HG03280 (cell line): ENCODE measurements at regions not wholly inside any gene's neighbourhood (a gene's known extent, or its start where the extent isn't known, plus 50 kb on each side); places are given as distances from the start of the nearest gene placed in this dataset.

Source experiments
- ATAC-seq: cut with Tn5 transposase; IDR thresholded peaks from one replicate; pipeline ENCODE4 v1.9.1; 2021; ENCODE audit warnings: mild to moderate bottlenecking, moderate library complexity; ENCODE audit not compliant: unreplicated experiment

DNA sequence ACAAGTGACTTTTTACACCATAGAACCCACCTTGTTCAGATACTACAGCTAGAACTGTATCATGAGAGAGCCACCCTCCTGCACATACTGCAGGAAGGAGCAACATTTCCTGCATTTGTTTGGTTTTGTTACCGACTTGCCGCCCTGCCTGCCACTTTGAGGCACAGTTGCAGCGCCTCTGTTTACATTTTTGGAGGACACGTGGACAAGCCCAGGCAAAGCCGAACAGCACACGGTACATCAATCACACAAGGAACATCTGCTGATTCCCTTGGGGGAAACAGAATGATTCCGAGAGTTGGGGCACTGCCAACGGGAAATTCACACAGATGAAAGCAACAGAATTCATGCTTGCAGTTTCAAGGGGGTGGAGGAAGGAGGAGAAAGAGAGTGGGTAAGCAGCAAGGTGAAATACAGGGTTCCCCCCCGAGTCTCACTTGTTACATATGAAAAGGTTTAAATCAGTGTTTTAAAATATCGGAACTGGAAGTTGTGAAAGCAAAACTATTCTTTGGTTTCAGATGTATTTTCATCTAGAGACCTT is 110.7 kb downstream of the BTG1 start:
- ATAC-seq, result peak; percentile 75

DNA sequence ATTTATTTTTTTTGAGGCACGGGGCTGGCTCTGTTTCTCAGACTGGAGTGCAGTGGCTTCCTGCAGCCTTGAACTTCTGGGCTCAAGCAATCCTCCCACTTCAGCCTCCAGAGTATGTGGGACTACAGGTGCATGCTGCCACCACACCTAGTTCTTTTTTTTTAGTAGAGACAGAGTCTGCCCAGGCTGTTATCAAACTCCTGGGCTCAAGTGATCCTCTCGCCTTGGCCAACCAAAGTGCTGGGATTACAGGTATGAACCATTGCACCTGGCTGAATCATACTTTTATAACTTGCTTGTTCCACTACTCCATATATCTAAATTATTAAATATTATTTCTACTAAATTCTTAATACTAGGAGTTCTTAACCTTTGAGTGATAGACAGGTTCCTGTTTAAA is 111.6 kb downstream of the BTG1 start:
- ATAC-seq, result no peak

DNA sequence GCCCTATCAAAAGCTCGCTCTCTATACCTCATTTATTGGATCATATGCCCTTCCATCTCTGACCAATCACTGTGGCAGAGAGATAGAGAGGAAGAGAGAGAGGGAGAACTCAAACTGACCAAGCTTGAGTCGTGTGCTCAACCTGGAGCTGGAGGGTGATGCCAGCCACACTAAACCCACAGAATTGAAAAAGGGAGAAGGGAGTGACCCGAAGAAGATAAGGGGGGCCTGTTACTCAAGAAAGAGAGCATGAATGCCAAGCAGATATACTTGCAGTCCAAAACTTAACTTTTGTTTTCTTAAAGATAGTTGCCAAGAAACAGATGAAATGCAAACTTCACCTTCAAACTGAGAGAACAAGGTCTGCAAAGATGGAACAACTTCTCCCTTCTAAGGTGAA is 112.7 kb downstream of the BTG1 start:
- ATAC-seq, result no peak

DNA sequence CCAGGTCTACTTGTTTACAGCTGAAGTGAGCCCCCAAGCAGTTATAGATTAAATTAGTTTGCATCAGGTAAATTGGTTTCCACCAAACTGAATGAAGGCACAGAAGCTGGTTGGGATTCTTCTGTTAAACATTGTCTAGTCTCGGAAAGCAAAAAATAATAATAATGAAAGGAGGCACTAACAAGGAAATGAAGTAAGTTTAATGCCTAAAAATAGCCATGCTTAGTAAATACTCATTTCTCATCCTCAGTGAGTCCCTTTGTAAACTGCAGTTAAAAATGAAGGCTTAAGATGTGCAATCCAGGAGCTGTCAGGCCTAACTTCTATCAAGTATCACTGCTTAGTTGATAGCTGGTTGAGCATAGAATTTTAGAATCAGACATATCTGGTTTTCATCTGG is 113.5 kb downstream of the BTG1 start:
- ATAC-seq, result no peak

DNA sequence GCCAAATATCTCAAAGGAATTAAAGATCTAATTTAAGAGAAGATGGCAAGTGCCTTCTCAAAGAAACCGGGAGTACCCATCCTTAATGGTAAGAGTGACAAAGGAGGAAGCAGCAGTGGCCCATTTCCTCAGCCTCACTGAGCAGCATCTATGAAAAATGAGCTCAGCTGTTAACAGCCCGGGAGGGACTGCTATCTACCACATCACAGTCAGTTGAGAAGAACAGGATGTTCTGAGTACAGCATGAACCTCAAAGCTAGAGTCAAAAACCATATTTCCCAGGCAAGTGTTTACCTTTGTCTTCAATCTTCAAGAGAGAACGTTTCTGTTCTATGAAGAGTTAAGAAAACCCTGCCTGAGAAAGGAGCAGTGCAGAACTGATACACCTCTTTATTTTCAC is 115.0 kb downstream of the BTG1 start:
- peak; percentile 55 for ATAC-seq

DNA sequence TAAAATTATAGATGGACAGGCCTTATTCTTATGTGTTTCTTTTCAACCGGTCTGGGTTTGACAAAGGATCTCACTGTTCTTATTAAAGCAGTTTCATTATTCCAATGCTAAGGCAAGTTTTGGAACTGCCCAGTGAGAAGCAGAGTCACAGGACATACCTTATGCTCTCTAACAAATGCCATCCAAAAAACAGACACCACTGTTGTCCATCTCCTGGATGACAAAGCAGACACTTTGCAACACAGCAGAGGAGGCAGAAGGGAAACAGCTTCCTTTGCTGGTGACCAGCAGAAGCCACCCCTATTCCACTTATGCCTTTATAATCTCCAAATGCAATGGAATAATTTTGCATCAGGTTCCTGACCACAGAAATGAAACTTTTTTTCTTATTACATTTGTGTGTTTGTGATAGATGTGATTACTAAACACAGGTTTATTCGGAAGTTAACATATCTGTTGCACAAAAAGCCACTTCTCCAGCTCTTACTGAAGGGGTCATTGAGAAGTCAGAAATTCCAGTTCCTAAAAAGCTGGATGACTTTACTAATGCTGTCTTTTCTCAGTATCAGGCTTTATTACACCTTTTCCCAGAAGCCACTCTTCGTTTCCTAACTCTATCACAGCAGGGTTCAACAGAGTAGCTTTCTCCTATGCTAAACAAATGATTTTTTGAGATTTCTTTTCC is 115.6 kb downstream of the BTG1 start:
- no peak for ATAC-seq

DNA sequence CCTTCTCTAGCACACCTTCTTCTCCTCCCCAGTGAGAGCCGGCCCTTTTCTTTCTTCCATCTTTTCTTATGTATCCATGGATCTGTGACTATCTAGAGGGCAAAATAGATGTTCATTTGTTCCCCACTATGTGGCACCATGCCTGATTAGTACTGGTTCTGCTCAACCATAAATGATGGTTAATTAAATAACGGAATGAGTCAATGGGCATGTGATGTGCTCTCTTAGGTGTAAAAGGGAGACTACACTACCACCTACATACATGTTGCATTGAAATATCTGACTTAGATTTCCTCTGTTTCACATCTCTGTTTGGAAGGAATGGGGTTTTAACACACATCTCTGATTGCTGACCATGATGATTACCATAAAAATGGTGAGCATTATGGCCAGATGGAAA is 116.5 kb downstream of the BTG1 start:
- no peak for ATAC-seq

DNA sequence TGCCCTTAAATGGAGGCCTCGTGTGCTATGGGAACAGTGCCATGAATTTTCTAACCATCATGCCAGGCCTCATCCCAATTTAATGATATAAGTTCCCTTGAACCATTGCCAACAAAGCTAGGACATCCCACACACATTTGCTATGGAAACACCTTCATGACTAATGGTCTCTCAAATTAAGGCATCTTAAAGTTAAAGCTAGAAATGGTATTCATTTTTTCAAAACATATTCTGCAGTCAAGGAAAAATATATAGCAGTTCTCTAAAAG is 117.3 kb downstream of the BTG1 start:
- no peak for ATAC-seq

DNA sequence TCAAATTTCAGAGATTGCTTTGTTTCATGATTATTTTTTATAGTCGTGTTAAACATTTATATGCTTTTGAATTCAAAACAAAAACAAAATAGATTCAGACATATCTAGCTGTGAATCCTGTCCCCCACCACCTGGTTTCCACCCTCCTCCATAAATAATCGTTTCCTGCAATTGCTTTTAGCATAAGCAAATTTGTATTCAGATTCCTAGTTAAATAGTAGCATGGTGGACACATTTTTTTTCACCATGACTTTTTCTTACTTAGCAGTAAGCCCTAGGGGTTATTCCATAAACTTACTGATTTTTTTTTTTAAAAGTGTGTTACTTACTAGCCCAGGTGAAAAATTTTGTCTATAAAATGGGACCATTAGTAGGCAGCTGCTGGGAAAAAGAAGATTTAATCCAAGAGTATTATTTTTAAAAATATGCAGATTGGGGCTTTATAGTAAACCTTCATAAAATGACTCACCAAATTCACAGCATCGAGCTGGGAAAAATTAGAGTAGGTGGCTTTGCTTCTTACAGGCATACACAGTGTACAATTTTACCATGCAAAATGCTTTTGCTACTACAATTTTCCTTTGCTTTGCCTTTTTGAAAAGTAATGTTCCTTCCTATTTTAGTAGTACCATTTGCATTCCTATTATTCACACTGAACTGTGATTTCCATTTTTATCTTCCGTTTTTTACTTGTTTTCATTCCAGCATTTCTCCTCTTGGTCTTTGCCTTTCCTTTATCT is 117.8 kb downstream of the BTG1 start:
- no peak for ATAC-seq

DNA sequence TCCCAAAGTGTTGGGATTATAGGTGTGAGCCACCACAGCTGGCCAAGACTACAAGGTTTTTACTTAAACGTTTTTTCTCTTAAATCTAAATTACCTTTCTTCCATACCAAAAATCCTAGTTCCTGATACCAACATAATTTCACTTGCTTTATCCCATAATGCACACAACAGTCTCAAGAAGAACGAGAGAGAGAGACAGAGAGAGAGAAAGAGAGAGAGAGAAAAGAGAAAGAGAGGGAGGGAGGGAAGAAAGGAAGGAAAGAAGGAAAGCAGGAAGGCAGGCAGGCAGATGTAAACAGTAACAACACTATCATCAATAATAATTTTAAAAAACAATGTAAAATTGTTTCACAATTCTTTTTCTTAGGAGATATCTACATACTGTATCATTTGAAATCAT is 118.4 kb downstream of the BTG1 start:
- no peak for ATAC-seq

DNA sequence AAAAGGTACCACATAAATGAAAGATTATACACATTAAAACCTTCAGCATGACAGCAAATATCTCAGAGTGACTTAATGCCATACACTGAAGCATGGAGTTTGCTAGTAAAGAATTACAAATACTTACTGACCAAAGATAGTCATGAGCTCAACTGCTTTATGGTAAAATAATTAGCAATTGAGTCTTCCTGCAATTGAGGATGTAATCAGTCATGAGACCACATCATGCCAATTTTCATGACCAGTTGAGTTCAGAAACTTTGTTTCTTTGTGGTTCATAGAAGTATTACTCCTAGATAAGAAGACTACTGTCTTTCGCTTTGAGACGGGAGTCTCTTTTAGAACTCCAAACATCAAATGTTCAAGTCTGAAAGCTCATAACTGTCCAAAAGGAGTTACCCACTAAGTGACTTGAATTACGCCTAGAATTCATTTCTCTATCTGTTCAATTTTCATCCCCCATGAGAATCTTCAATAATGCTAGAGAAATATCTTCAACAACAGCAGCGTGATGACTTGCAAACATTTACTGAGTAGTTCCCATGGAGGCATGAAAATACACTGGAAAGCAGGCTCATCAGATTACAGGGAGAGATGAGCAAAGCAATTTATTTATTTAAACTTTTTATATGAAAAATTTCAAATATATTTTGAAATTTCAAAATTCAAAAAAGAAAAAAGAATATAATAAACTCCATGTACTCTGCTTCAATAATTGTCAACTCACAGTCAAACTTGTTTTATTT is 120.0 kb downstream of the BTG1 start:
- no peak for ATAC-seq

DNA sequence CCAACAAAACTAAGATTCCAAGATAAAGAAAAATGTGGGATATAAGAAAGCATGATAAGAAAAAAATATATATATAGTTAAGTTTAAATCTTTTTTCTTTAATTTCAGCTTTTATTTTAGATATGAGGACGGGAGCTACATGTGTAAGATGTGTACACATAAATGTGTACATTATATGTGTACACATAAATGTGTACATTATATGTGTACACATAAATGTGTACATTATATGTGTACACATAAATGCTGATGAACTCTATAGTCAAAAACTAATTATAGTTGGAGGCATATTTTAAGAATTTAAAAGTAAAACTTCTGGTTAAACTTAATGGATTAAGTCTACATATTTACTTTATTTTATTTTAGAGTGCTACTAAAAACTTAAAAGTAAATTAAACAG is 123.6 kb downstream of the BTG1 start:
- no peak for ATAC-seq

DNA sequence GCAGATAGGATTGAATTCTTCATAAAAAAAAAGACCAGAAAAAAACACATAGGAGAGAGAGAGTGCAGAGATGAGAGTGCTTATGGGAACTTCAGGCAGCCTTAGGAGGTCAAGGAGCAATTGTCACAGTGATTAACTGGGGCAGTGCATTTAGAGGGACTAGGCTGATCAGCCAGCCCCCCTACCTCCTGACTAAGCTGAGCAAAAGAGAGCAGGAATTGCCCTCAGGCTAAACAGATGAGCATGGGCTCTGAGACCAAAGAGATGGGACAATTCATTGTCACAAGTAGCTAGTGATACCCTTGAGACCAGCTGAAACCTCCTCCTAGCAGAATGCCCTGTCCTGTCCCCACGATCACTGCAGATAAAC is 124.0 kb downstream of the BTG1 start:
- ATAC-seq, result no peak

DNA sequence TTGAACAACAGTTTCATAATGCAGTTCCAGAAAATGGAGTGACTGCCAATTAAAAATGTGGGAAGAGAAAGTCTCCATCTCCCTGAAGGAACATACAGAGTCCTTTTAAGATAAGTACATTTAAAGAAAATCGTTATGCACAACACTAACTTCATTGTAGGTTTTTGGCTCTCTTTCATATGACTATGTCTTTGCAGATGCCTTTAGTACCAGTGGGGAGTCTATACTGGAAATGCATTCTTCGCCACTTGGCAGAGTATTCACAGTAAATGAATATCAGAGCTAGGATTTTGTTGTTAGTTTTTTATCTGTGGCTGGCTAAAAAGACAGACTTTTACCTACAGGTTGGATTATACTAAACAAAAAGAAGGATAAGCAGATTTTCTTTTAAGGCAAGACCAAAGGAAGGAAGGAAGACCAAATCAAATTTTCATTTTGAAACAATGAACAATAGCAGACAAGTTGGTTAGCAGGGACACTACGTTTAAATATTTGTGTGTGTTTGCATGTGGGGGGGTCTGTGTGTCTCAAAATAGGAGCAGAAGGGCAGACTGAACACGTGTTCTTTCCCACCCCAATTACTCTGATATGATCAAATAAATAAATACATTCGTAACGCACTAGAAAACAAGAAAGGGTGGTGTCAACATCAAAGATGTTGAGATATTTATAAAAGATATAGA is 124.5 kb downstream of the BTG1 start:
- no peak for ATAC-seq

DNA sequence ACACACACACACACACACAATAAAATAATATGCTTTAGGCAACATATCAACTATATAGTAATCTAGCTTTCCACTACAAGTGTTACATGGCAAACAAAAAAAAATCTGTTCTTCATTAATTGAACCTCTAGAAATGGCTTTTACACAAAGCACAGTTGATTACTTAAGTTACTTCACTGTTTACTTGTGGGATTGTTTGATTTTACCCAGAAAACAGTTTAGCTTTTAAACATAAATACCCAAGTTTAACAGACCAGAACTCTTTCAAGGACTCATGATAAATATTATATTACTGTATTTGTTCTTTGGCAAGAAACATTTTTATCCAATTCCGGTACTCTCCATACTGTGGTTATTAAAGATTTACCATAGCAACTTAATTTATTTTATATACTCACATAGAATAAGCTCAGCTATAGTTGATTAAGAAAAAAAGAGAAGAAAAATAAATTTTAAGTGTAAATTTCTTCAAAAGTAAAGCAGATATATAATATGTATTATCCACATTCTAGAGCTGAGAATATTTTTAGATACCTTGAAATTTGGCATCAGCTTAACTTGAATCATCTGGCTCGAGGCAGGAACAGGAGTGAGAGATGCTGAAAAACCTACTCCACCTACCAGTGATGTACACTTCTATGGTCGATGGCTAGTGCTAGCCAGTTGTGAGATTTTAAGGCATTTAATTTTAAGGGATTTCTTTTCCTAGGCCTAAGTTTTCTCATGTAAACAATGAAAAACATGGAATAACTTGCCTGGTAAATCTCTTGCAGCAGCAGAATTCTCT is 126.0 kb downstream of the BTG1 start:
- no peak for ATAC-seq

DNA sequence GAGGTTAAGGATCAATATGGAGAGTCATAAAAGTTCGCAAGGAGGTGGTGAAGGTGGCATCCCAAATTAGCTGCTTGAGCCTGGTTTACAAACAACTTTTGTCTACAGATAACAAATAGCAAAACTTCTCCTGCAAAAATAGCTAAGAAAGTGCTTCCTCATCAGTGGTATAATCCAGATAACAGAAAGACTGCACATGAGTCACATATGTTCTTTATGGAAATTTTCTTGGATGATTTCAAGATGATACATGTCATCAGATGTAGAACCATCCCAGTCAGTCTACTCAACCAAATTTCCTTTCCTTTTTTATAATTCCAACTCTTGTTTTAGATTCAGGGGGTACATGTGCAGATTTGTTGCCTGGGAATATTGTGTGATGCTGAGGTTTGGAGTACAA is 133.0 kb downstream of the BTG1 start:
- ATAC-seq, result no peak

DNA sequence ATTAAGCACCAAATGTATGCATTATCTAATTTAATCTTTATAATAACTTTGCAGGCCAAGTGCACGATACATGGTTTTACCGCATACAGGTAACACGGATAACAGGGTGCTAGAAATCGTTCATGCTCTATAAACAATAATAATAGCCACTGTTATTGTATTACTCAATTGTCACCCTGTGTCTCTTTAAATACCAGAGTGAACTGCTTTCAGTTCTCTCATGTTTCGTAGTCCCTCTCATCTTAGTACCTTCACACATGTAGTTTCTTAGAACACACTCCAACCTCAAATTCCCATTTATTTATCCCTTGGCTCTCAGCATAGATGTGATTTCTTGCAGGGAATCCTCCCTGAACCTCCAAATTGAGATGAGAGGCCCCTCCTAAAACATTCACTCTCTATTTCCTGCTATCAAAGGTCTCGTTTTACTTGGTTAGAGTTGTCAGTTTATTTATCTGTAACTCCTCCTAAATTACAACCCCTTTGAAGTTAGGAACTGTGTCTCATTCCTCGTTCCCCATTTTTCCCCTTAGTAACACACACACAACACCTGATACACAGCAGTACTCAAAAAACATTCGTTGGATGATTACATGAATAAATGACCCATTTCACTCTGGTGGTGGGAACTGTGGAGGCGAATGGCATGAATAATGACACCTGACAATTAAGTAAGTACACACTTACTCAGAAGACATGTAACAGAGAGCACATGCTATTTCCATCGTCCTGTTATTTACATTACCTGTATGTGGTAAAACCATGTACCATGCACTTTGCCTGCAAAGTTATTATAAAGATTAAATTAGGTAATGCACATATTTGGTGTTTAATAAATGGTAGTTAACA is 134.6 kb downstream of the BTG1 start:
- no peak for ATAC-seq

DNA sequence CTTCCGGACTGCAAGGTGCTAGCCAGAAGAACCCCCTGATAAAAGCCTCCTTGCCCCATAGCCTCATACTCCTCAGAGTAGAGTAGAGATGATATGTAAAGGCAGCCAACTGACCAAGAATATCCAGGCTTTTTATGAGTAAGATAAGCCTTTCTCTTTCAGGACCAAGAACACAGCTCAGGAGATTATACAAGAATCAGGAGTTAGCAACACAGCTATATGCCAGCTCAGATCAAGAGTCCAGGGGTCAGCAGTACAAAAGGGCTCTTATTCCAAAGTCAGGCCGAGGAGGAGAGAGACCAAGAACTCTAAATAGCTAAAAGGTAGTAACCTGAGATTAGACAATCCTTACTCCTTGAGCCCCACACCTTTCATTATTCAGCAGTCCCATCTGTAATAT is 135.3 kb downstream of the BTG1 start:
- ATAC-seq, result no peak

DNA sequence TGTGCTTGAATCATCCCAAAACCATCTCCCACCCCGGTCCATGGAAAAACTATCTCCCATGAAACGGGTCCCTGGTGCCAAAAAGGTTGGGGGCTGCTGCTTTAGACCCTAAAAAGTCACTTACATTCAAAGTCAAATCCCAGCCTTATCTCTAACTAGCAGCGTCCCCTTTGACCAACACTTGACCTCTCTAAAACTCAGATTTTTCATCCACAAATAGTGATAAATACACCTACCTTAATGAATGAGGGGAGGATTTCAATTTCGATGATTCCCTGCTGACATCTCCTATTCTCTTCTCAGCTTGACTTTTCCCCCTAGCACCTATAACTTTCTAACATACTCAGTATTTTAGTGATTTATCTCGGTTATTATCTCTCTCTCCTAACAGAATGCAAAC is 137.3 kb downstream of the BTG1 start:
- no peak for ATAC-seq

DNA sequence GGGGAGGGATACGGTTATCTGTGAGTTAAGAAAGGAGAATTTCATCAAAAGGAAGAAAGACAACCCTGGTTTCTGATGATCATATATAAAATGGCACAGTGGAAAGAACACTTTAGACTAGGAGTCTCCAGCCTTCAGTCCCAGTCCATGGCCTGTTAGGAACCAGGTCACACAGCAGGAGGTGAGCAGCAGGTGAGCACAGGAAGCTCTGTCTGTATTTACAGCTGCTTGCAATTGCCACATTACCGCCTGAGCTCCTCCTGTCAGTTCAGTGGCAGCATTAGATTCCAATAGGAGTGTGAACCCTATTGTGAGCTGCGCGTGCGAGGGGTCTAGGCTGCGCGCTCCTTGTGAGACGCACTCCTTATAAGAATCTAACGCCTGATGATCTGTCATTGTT is 137.9 kb downstream of the BTG1 start:
- ATAC-seq, result no peak
